ENCODE measurements at regions not wholly inside any gene's neighbourhood (a gene's known extent, or its start where the extent isn't known, plus 50 kb on each side); places are given as distances from the start of the nearest gene placed in this dataset.

DNA sequence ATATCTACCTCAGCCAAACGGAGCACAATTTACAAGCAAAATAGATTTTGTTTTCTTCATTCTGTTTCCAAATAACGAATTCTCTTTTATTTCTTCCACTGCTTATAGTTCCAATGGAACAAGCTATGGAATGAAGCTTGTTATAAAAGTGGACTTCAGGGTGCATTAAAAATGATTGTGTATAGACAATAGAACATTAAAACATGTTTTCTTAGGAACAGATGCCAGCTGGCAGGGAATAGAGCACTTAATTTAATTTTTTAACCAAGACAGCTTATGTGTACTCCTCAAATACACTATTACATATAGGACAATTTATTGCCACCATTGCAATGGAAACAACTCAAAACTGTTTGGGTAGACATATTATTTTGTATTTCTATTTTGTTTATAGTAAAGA is 860.1 kb upstream of the TYRP1 start:
- Histone ChIP-seq H3K4me1 (ENCODE audit: control insufficient read depth, insufficient read depth, low read length) (no peaks in the 10 kb centered on the region), H3K36me3 (ENCODE audit: control insufficient read depth, insufficient read depth, low read length) (no peaks in the 10 kb centered on the region), H3K4me2 (ENCODE audit: low read depth, low read length) (no peak overlapping the region), H3K23ac (ENCODE audit: low read depth, low read length) (no peak overlapping the region), H3K27ac (ENCODE audit: insufficient read depth, low read length) (no peak overlapping the region), H3K9me1 (ENCODE audit: insufficient read depth, low read length) (no peaks in the 10 kb centered on the region), H2AFZ (replicated peaks; ENCODE audit: low read length, poor library complexity) (no peak overlapping the region), H4K5ac (ENCODE audit: low read depth, low read length) (no peak overlapping the region), H3K9me3 (ENCODE audit: control insufficient read depth, insufficient read depth, low read length) (peaks cover 6% of the 10 kb centered on the region), H4K91ac (ENCODE audit: insufficient read depth, low read depth, low read length) (no peak overlapping the region), H3K4me3 (ENCODE audit: insufficient read depth, low read depth, low read length) (no peak overlapping the region), H3K4ac (ENCODE audit: low read depth, low read length) (no peak overlapping the region), H2BK120ac (ENCODE audit: low read depth, low read length) (no peak overlapping the region), H2BK20ac (ENCODE audit: low read depth, low read length) (no peak overlapping the region), H4K8ac (ENCODE audit: low read depth in 2 of 2, low read length in 2 of 2) (no peak overlapping the region), H3K79me1 (ENCODE audit: low read depth in 1 of 2, low read length in 2 of 2) (no peaks in the 10 kb centered on the region), H3K14ac (replicated peaks; ENCODE audit: low read depth, low read length) (no peak overlapping the region), H2AK9ac (replicated peaks; ENCODE audit: low read depth, low read length, poor library complexity) (no peak overlapping the region), H3K18ac (ENCODE audit: low read depth, low read length) (no peak overlapping the region), H3K9ac (ENCODE audit: low read depth, low read length) (no peak overlapping the region), H2AK5ac (ENCODE audit: low read depth, low read length) (no peak overlapping the region), H3K27me3 (ENCODE audit: control insufficient read depth, insufficient read depth, low read length) (no peaks in the 10 kb centered on the region), H4K20me1 (ENCODE audit: insufficient read depth, low read length) (no peaks in the 10 kb centered on the region), H2BK5ac (ENCODE audit: low read depth, low read length, poor library complexity, severe bottlenecking) (no peak overlapping the region), H3K56ac (ENCODE audit: extremely low read depth, insufficient read depth, low read length) (no peak overlapping the region), H2BK15ac (ENCODE audit: low read depth, low read length) (no peak overlapping the region)
- BruUV-seq (replicated peaks): no TSS peak
- intact Hi-C loops (cut with micrococcal nuclease): no loop called here
- DNase-seq (no peak), ATAC-seq (ENCODE audit: low read depth) (no peak)
- no CpG with 5 or more reads among the region's 2 CpGs for WGBS, 2 experiments (ENCODE audit: extremely low coverage in 2 of 2, insufficient read length in 1 of 2)
- in situ Hi-C loops (cut with MboI; ENCODE audit: low sequenced_read_pairs): no loop called here
- dilution Hi-C loops (cut with HindIII; ENCODE audit: low sequenced_read_pairs, unreplicated experiment): no loop called here
- ChIA-PET CTCF (no interaction called here), POLR2A (ENCODE audit: unreplicated experiment) (no interaction called here)
- TF ChIP-seq, protein P1, sequence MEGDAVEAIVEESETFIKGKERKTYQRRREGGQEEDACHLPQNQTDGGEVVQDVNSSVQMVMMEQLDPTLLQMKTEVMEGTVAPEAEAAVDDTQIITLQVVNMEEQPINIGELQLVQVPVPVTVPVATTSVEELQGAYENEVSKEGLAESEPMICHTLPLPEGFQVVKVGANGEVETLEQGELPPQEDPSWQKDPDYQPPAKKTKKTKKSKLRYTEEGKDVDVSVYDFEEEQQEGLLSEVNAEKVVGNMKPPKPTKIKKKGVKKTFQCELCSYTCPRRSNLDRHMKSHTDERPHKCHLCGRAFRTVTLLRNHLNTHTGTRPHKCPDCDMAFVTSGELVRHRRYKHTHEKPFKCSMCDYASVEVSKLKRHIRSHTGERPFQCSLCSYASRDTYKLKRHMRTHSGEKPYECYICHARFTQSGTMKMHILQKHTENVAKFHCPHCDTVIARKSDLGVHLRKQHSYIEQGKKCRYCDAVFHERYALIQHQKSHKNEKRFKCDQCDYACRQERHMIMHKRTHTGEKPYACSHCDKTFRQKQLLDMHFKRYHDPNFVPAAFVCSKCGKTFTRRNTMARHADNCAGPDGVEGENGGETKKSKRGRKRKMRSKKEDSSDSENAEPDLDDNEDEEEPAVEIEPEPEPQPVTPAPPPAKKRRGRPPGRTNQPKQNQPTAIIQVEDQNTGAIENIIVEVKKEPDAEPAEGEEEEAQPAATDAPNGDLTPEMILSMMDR (conservative IDR thresholded peaks at IDR 0.05; ENCODE audit: low read depth, low read length): no peak

Data from IMR-90 (cell line).